ENCODE measurements at regions not wholly inside any gene's neighbourhood (a gene's known extent, or its start where the extent isn't known, plus 50 kb on each side); places are given as distances from the start of the nearest gene placed in this dataset.

DNA sequence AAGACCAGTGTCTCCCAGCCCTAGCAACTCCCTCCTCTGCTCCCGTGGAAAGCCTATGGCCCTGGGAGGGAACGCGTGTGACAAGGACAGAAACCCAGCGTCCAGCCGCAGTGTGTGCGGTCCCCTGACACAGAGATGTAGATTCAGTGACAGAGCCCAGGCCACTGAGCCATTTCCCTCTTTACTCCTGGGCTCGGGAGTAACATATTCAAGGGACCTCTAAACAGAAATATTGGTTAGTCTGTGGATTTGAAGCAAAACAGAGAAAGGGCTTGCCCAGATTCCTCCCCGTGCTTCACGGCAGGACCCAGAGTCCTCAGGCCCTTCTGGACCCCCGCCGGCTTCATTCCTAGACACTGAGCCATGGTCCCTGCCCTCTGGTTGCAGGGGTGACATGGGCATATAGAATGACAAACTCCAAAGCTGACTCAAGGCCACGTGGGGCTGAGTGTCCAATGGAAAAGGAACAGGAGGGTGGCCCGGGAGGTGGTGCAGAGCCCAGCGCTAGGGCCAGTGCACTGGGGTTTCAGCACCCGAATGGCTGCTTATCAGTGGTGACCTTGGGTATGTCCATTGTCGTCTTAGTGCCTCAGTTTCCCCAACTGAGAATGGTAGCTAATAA is 248.2 kb downstream of the QKI start:
- DNase-seq: no peak

DNA sequence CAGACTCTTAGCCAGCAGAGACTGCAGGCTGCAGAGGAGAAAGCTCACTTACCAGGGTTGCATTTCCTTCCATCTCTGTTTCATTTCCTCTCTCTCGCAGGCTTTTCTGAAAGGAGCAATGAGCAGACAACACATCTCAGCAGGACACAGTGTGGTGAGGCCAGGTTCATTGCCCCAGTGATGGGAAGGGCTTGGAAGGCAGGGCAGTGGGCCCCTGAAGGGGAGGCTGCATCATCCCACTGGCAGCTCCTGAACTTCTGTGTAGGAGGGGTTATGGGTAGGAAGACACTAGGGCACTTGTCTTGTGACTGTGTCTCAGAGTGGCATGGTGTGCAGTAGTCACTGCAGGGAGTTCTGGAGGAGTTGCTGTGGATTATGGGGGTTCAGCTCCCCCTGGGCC is 246.8 kb downstream of the QKI start:
- no peak for DNase-seq

DNA sequence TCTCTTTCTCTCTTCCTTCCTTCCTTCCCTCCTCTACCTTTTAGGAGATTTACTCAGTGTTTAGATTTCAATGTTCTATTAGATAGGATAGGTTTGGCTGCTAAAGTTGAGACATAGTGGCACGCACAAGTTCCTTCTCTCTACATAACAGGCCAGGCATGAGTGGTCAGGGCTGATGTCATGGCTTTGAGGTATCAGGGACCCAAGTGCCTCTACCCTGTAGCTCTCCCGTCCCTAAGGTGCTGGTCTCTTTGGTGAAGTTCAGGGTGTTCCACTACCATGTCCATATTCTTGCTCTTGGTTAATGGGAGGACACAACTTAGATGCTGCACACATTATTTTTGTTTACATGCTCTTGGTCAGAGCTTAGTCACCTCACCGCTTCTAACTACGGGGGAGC is 245.3 kb downstream of the QKI start:
- no peak for DNase-seq

DNA sequence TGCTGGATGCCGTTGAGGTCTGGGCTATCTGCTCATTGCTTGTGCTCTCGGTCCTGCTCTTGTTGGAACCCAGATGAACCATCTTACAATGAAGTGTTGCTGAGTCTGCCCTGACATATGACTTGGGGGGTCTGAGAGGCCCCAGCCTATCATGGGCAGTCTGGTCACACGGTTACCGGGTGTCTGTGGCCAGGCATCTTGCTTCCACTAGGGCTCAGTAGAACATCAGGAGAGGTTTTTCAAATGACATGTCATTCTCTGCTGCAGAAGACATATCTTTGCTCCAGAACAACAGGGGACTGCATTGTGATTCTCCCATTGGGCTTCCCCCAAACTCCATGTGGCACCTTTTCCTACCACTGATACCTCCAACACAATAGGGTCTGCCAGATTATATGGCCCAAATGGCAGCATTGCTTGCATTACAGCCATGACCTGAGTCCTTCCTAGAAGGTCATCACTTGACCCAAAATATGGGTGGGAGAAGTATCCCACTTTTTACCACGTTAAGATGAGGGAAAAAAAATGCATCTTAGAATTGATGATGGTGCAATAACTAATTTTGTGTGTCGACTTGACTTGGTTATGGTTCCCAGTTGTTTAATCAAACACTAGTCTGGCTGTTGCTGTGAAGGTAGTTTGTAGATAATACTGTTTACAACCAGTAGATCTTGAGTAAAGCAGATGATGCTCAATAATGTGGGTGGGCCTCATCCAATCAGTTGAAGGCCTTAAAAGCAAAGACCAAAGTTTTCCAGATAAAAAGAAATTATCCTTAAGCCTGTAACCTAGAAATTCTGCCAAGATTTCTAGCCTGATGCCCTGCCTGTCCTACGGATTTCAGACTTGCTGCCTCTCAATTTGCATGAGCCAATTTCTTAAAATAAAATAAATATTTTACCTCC is 241.0 kb downstream of the QKI start:
- DNase-seq: no peak

DNA sequence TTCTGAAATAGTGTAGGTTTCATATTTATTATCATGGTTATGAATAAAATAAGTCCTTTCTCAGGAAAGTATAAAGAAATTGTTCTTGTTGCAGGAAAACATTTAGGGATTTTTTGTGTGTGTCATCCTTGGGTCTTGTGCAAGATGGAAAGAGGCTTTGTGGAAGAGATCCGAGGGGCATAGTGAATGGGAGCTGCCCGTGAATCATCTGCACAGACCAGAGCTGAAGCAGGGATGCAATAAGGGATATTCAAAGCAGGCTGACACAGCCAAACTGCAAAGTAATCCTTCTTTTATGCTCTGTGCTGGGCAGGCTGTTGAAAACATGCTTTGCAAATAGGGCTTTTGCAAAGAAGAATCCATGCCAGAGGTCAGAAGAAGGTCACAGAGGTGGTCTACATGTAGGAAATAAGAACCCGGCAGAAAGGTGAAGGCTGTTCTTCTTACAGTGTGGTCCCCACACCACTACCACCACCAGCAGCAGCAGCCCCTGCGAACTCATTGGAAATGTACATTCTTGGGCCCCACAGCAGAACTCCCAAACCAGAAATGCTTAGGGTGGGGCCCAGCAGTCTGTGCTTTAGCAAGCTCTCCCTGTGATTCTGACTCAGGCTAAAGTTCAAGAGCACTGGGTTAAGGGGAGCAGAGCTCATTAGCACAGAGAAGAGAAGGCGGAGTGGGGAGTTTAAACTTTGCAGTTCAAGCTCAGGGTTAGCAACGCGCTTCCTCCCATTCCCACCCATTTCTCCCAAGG is 237.6 kb downstream of the QKI start:
- DNase-seq: no peak

DNA sequence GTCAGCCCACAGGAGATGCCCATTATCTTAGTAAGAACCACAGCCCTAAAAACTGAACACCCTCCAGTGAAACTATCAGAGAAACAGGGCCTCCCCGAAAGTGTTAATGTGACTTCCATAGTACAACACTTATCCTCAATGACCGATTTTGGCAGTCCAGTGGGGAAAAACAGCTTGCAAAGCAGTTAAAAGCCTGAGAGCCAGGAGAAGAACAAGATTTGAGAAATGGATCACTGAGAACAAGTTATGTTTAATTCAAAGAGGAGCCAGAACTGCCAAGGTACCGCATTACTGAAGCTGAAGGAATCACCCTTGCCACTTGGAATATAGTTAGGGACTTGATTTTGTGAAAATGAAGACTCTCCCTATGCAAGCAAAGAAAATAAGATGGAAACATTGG is 236.9 kb downstream of the QKI start:
- no peak for DNase-seq

DNA sequence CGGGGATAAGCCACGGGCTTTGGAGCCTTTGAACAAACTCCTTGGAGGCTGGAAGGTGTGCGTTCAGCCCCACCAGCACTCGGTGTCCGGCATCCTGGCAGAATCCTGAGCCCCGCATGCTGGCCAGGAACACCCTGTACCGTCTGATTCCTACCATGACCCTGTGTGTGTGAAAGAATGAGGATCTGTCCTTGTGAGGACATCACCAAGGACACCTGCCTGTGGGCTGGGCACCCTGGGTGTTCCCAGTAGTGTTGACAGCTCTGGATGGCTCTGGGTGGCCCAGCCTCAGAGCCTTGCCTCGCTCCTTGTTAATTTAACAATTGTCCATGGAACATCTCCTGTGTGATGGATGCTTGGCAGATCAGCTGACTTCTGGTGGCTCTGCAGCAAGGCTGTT is 234.3 kb downstream of the QKI start:
- DNase-seq: no peak

DNA sequence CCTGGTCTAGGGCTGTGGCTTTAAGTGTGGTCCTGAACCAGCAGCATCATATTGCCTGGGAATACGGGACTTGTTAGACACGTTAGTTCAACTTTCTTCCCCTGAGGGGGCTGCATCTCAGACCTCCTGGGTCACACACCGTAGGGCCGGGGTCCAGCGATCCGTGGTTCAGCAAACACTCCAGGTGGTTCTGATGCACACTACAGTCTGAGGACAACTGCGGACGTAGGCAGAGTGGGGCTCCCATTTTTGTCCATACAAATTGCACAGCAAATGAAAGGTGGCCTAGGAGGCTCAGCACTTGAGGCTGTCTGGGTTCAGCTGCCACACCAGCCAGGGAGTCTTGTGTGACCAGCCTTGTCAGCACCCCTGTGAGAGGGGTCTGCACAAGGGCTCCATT is 233.1 kb downstream of the QKI start:
- no peak for DNase-seq

DNA sequence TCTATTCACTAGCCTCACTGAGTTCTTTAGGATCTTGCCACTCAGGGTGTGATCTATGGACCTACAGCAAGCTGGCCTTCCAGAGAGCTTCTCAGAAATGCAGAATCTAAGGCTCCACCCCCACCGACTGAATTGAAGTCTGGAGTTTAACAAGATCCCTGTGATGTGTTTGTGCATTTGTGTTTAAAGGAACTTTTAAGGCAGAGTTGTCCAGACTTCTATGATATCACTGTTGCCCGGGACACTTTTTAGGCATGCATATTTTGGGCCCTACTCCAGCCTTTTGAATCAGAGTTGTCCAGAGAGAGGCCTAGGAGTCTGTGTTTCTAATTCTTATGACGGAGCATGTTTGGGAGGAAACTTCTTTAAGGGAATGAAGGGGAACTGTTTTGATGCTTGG is 232.3 kb downstream of the QKI start:
- no peak for DNase-seq

DNA sequence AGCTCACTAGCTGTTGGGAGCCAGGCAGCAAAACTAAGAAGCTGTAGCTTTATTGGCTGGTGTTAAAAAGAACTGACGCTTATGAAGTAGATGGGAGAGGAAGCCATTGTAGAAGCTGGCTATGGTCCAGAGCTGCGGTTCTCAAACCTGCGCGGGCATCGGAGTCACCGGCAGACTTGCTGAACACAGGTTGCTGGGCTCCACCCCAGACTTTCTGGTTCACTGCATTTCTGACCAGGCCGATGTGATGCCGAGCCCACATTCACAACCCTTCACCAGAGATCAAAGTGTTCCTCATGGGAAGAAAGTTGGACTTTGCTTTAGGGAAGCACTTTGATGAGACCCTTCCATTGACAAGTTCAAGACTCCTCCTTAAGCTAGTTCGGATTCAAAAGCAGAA is 231.6 kb downstream of the QKI start:
- no peak for DNase-seq

DNA sequence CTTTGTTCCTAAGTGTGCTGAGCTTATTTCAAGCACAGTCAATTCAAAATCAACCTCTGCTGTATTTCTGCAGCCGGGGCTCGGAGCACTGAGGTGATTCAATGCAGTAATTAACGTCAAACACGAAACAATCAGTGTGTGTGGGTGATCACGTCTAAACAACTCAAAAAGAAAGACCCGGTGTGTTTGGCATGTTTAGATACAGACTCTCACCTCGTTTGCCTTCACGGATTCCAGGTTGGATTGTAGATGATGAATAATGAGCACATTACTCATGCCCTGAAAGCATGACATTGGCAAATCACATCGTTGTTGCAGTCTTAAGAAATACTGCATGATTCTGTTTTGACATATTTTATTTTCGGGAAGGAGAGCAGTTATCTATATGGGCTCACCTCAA is 231.0 kb downstream of the QKI start:
- no peak for DNase-seq

DNA sequence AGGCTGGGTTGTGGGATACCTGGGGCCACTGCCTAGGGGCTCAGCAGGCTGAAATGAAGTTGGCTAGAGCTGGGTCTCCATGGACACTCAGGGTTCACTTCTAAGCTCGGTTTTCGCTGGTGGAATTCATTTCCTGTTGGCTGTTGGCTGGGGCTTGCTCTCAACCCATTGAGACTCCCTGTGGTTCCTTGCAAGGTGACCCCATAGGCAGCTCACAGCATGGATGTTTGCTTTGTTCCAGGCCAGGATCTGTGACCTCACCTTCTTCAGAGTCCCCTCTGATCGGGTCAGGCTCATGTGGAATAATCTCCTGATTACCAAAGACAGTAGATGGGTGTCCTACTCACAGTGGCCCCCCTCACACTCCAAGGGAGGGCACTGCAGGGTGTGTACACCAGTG is 229.3 kb downstream of the QKI start:
- no peak for DNase-seq

DNA sequence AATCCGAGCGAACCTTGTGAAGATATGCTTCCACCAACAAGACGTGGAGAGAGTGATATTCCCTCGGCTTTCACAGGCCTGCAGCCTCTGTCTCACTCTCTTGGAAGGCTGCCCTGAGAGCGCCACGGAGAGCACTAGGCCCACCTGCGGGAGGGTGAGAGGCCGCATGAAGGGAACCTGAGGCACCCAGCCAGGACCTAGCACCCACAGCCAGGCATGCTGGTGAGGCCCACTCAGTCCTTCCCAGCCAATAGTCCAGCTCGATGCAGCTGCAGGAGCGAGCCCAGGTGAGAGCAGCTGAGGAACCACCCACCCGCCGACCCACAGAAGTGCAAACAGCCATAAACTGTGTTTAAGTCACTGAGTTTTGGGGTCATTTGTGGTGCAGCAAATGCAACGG is 227.2 kb downstream of the QKI start:
- no peak for DNase-seq

DNA sequence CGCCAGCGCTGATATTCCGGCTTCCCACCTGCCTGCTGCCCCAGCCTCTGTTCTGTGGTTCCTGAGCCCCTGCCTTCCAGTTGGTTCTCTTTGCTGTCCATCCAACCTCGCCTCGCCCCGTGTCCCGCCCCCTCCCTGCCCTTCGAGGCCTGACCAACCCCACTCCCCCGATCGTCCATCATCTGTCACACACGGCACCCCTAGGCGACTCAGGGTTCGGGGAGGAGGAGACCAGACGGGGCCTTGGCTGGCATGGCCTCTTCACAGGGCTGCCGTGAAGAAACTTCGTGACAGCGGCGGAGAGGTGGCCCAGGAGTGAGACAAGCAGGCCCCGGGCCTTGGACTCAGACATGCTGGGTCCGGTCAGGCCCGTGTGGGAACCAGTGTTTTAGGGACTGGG is 226.1 kb downstream of the QKI start:
- no peak for DNase-seq

DNA sequence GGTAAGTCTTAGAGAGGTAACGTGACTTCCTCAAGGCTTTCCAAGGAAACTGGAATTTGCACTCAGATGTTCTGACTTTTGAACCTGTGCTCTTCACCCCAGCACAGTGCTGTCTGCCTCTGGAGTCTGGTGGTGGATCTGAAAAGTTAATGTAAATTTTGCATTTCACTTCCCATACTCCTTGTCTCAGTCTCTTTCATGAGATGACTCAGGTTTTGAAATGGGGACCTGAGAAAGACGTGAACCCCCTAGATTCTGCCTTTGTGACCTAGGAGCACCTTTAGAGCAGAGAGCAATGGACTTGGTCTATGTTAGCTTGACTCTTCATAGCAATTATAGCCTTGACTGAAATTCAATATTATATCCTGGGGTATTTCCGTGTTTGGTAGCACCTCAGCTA is 223.0 kb downstream of the QKI start:
- DNase-seq: no peak

DNA sequence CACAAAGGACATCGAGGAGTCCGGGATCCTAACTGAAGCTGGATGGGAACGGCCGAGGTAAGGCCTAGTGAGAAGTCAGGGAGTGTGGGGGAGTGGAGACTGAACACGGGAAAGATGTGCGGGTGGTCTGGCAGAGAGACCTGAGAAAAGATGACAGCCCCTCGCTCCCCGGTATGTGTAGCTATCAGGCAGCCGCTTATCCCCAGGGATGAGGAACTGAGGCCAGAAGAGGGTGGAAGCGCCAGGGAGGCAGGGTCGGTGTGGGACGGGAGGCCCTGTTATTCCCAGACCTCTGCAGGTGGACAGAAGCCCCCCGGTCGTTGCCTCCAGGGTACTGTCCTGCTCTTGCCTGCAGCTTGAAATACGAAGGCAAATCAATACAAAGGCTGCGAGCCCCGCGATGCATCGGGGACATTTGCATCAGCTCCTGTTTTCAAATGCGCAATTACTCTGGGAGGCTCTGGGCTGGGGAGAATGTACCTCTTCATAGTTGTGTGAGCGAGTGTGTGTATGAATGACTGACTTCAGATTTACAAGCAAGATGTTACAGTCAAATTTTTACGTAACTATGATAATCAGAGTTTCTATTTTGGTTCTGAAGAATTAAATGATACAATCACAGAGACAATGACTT is 221.3 kb downstream of the QKI start:
- DNase-seq: no peak

DNA sequence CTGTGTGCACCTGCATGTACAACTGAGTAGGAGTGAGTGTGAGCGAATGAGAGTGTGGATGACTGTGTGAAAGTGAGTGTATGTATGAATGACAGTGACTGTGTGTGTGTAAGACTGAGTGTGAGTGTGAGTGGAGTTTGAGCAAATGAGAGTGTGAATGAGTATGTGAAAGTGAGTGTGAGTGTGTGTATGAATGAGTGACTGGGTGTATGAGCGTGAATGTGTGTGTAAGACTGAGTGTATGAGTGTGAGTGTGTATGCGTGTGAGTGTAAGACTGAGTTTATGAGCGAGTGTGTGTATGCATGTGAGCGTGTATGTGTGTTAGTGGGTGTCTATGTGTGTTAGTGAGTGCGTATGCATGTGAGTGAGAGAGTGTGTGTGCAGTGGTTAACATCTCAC is 220.8 kb downstream of the QKI start:
- no peak for DNase-seq

DNA sequence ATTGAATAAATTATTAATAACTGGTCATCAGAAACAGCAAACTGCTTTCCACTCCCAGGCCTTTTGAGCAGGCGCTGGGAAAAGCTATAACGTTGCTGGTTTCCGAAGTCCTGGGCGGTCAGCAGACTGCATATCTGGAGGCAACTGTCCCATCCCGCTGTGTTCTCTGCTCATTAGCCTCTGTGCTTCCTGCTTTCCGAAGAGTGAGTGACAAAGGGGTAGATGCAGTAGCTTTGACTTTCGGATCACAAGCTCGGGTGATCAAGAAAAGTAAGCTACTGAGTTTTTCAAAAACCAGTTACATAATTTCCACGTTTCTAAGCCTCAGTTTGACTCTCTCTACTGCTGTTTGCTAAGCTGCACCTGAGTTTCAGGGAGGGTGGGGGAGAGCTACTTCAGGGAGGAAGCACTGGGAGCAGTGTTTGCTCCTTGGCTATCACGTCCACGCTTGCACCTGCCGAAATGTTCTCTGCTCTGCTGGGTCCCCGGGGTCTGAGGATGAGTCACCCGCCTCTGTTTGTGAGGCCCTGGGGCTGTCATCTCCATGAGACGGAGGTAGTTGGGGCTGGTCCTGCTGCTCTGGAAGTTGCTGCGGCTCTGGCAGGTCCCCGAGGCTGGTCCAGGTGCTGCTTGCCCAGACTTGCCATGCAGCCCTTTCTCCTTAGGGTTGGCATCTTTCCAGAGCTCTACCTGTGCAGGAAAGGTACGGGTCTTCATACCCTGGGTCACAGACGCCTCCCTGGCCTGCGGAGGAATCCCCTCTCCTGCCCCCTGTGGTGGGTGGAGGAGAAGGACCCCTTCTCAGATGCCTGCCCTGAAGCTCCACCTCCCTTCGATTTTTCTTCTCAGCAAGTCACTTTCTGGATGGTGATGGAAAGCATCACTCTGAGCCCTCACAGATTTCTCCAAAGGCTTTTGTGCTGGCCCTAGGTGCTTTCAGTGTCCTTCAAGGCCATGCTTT is 220.0 kb downstream of the QKI start:
- DNase-seq: peak; percentile 57

DNA sequence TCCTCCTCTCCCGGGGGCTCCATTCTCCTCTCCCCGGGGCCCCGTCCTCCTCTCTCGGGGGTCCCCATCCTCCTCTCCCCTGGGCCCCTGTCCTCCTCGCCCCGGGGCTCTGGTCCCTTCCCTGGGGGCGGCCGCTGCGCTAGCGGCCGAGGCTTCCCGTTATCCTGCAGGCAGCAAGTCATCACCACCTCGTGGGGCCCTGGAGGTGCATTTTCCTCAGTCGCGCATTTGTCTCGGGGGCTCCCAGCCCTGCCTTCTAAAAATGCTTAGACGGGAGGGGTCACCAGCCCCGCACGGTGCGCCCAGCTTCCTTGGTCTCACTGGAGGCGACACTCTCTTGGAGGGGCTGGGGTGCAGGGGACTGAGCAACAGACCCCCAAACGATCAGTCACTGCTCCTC is 216.5 kb downstream of the QKI start:
- DNase-seq: no peak

DNA sequence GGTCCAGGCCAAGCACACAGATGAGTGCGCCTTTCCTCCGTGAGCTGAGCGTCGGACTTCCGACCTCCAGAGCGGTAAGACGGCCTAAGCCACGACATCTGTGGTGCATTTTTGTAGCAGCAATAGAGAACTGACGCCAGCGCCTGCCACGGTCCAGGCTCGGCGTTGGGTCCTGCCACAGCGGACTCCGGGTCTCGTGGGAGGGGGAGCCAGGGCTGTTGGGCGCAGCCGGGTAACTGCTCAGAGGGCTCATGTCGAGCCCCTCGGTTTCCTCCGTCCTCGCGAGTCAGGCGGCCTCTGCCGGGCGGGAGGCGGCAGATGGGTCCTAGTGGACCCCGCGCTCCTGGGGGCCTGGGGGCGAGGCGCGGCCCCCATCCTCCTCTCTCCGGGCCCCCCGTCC is 216.1 kb downstream of the QKI start:
- DNase-seq: no peak

DNA sequence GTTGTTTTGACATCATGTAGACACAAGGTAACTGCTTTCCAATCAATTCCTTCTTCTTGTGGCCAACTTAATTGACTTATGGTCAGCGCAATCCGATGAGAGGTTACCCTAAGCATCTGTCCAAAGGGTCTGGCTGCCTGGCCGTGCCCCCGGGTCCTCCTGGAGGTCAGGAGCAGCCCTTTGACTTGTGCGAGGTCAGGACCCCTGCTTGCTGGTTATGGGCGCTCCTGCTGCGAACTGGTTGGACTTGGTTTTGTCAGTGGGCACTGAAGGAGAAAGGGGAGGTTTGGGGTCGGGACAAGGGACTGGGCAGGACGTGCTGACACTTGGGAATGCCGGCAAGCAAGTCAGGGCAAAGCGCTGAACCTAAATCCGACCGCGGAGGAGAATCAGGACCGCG is 215.6 kb downstream of the QKI start:
- no peak for DNase-seq

Data from SHP77 treated with DMSO at 0.1 percent for 48 hours (cell line).